ENCODE measurements at regions not wholly inside any gene's neighbourhood (a gene's known extent, or its start where the extent isn't known, plus 50 kb on each side); places are given as distances from the start of the nearest gene placed in this dataset.

GRCh38 chr14:22097072-22097471 is 423.5 kb upstream of the OR4E1 start:
- ChIA-PET RAD21 (ENCODE audit: low non-redundant PET in 1 of 2, low total read pairs in 2 of 2, uncharacterized antibody in 2 of 2, unreplicated experiment in 2 of 2) (no interaction called here), POLR2A (no interaction called here), CTCF (interaction anchor here (0.8 kb wide), 1 partner anchor 14 kb away, joined by 3 read pairs; no protein-coding TSS in a partner anchor)
- no peak for DNase-seq (ENCODE audit: low read depth, low spot score)
- Histone ChIP-seq H3K36me3 (ENCODE audit: control insufficient read depth in 1 of 2, insufficient read depth in 2 of 2, low read length in 2 of 2) (no peaks in the 10 kb centered on the region), H4K20me1 (ENCODE audit: insufficient read depth) (no peaks in the 10 kb centered on the region), H3K9me2 (ENCODE audit: insufficient read depth) (no peaks in the 10 kb centered on the region), H2AFZ (ENCODE audit: low read depth, low read length, poor library complexity, severe bottlenecking) (no peak overlapping the region), H3K9ac (ENCODE audit: low read length) (no peak overlapping the region), H3K79me2 (ENCODE audit: insufficient read depth, low read length) (no peaks in the 10 kb centered on the region), H3K27ac (ENCODE audit: low read depth, low read length) (no peak overlapping the region), H3K4me1 (ENCODE audit: control insufficient read depth in 1 of 2, insufficient read depth in 2 of 2, low read length in 2 of 2) (no peaks in the 10 kb centered on the region), H3K4me2 (ENCODE audit: low read length) (no peak overlapping the region), H3K4me3 (replicated peaks in 1 of 2; ENCODE audit: low read depth in 1 of 2, low read length in 2 of 2) (no peak overlapping the region), H3K27me3 (ENCODE audit: insufficient read depth, low read length) (peaks cover 17% of the 10 kb centered on the region), H3K9me3 (ENCODE audit: control insufficient read depth in 1 of 2, insufficient read depth in 1 of 2, low read depth in 1 of 2, low read length in 2 of 2) (no peaks in the 10 kb centered on the region)
- TF ChIP-seq ELF1 (IDR thresholded peaks at IDR 0.05; ENCODE audit: borderline replicate concordance, low read depth) (no peak), CTCF (IDR thresholded peaks at IDR 0.05 in 2 of 3, conservative IDR thresholded peaks at IDR 0.05 in 1 of 3; ENCODE audit: borderline replicate concordance in 1 of 3, insufficient read depth in 1 of 3, low read depth in 2 of 3, low read length in 2 of 3) (no peak), ATF3 (IDR thresholded peaks at IDR 0.05) (no peak), EGR1 (IDR thresholded peaks at IDR 0.05; ENCODE audit: low read depth) (no peak), REST (IDR thresholded peaks at IDR 0.05; ENCODE audit: low read depth) (no peak), FOSL1 (IDR thresholded peaks at IDR 0.05; ENCODE audit: low read depth) (no peak), ZFX (IDR thresholded peaks at IDR 0.05) (no peak), EZH2phosphoT487 (IDR thresholded peaks at IDR 0.05; ENCODE audit: borderline replicate concordance) (no peak)
- no TSS peak for BruUV-seq (replicated peaks)
- intact Hi-C loops (cut with micrococcal nuclease) = no loop called here
- no peak for ATAC-seq
